Adrenal gland (tissue), 9 donors: ENCODE measurements at regions not wholly inside any gene's neighbourhood (a gene's known extent, or its start where the extent isn't known, plus 50 kb on each side); places are given as distances from the start of the nearest gene placed in this dataset.

Experiments used
- DNase-seq, 7 donors: peaks; one replicate each; pipeline ENCODE4 v3.0.0-alpha.2; 2019 to 2020
- H3K27ac ChIP-seq, 5 donors: fragments of 200-600 bp; sonication (generic) in 4 of 5; 1 replicate in 3 of 5; 2 replicates in 2 of 5; pipeline versions ENCODE4 v1.5.1 to v1.8.0; 2016 to 2020; ENCODE audit warnings: mild to moderate bottlenecking in 1 of 5
- H3K27me3 ChIP-seq: fragments of 200-600 bp; 2 replicates; pipeline ENCODE4 v1.8.0; 2021
- H3K36me3 ChIP-seq, 2 donors: fragments of 200-600 bp; replicated peaks in 1 of 2; 1 replicate in 1 of 2; 2 replicates in 1 of 2; pipeline versions ENCODE4 v1.5.1 to v1.8.0; 2018 to 2022
- H3K4me1 ChIP-seq, 2 donors: fragments of 200-600 bp; replicated peaks in 1 of 2; 1 replicate in 1 of 2; 2 replicates in 1 of 2; pipeline versions ENCODE4 v1.5.1 to v1.8.0; 2018 to 2021
- H3K4me3 ChIP-seq, 4 donors: fragments of 200-600 bp; sonication (generic) in 3 of 4; one replicate each; pipeline ENCODE4 v1.5.1; 2016 to 2018
- H3K9me3 ChIP-seq, 3 donors: fragments of 200-600 bp; sonication (generic) in 1 of 3; replicated peaks in 1 of 3; 1 replicate in 2 of 3; 2 replicates in 1 of 3; pipeline versions ENCODE4 v1.5.1 to v1.8.0; 2016 to 2021
- POLR2A ChIP-seq, 2 donors: fragments of 450-650 bp; IDR thresholded peaks; one replicate each; pipeline ENCODE4 v1.6.1; 2017; ENCODE audit warnings: antibody characterized with exemption in 2 of 2, mild to moderate bottlenecking in 2 of 2, moderate library complexity in 1 of 2
- WGBS, 4 donors: extraction: QIAGEN DNeasy Blood & Tissue Kit in 2 of 4; methylation state at CpG; one replicate each; pipeline versions ENCODE4 v1.1.5 to v1.1.7; 2013 to 2017; 5-methylcytosine and 5-hydroxymethylcytosine counted together
- intact Hi-C, 2 donors: fragments of 100-400 bp; cut with DNase I; formaldehyde crosslinking; loops; one replicate each; pipeline versions ENCODE4 v1.14.1 to v1.15.0; 2022 to 2023
- TF ChIP-seq, protein P1 (sequence below), 6 experiments: fragments of 450-650 bp in 4 of 6; fragments of 200-600 bp in 2 of 6; sonication (generic) in 1 of 6; IDR thresholded peaks; 1 replicate in 5 of 6; 2 replicates in 1 of 6; pipeline versions ENCODE4 v1.5.1 to v1.8.0; 2016 to 2021; ENCODE audit warnings: antibody characterized with exemption in 6 of 6, mild to moderate bottlenecking in 2 of 6, moderate library complexity in 1 of 6
- donor health status: healthy with polysubstance abuse.
- donor health status: Bipolar disorder and iron deficiency.
- donor health status: DM: yes; HTN: yes; CAD: no.
- donor health status: DM: no; HTN: no; CAD: no.
- donor health status: DM: no; HTN: no; CAD: no.

DNA sequence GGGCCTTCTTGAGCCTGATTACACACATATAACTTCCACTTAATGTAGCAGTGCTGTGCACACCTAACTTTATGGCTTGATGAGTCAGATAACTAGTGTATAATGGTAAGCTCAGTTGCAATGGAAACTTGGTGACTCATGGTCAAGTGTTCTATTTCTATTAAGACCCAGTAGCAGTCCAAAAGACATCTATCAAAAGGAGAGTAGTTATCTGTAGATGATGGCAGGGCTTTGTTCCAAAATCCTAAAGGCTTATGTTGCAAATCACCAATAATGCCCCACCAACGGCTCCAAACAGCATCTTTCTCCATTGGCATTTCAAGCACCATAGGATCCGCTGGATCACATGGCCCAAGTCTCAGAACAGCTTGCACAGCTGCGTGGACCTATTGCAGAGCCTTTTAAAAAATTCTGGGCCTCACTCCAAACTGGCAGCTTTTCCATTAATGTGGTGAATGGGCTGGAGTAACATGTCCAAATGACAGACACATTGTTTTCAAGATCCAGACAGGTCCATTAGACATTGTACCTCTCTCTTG, 566.8 kb upstream of the USP24 start:
- Histone ChIP-seq H3K9me3 (no peaks in the 10 kb centered on the region), H3K36me3 (no peaks in the 10 kb centered on the region), H3K27me3 (no peaks in the 10 kb centered on the region), H3K27ac (no peak overlapping the region), H3K4me3 (no peak overlapping the region), H3K4me1 (no peaks in the 10 kb centered on the region)
- peak in 5 of 7 donors; percentile 7 to 28 (median 16) for DNase-seq
- TF ChIP-seq POLR2A (IDR thresholded peaks at IDR 0.05) = no peak
- TF ChIP-seq, protein P1, sequence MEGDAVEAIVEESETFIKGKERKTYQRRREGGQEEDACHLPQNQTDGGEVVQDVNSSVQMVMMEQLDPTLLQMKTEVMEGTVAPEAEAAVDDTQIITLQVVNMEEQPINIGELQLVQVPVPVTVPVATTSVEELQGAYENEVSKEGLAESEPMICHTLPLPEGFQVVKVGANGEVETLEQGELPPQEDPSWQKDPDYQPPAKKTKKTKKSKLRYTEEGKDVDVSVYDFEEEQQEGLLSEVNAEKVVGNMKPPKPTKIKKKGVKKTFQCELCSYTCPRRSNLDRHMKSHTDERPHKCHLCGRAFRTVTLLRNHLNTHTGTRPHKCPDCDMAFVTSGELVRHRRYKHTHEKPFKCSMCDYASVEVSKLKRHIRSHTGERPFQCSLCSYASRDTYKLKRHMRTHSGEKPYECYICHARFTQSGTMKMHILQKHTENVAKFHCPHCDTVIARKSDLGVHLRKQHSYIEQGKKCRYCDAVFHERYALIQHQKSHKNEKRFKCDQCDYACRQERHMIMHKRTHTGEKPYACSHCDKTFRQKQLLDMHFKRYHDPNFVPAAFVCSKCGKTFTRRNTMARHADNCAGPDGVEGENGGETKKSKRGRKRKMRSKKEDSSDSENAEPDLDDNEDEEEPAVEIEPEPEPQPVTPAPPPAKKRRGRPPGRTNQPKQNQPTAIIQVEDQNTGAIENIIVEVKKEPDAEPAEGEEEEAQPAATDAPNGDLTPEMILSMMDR (IDR thresholded peaks at IDR 0.05) = no peak
- 74 to 89% (median 79%) methylated on average over 3 of the region's 3 CpGs for WGBS, 4 donors
- intact Hi-C loops = no loop called here

DNA sequence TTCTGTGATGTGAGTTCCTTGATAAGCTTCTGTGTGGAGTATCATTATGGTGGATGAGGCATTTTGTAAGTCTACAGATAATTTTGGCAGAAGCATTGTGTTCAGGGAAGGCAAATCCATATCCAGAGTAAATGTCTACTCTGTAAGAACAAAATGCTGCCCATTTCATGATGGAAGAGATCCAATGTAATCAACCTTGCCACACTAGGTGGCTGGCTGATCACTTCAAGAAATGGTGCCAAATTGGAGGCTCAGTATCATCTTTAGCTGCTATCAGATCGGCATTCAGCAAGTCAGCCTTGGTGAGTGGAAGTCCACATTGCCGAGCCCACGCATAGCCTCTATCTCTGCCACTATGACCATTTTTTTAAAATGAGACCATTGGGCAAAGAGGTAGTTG, 565.8 kb upstream of the USP24 start:
- no peak for TF ChIP-seq POLR2A (IDR thresholded peaks at IDR 0.05)
- TF ChIP-seq, protein P1 (IDR thresholded peaks at IDR 0.05) = no peak
- H3K27me3 ChIP-seq = no peaks in the 10 kb centered on the region
- no peak overlapping the region for H3K4me3 ChIP-seq
- no peaks in the 10 kb centered on the region for H3K9me3 ChIP-seq
- intact Hi-C loops = no loop called here
- no peak for DNase-seq
- no peaks in the 10 kb centered on the region for H3K4me1 ChIP-seq
- no peak overlapping the region for H3K27ac ChIP-seq
- 86 to 97% (median 95%) methylated on average over 3 of the region's 3 CpGs for whole genome bisulfite sequencing, 4 donors
- H3K36me3 ChIP-seq = no peaks in the 10 kb centered on the region

DNA sequence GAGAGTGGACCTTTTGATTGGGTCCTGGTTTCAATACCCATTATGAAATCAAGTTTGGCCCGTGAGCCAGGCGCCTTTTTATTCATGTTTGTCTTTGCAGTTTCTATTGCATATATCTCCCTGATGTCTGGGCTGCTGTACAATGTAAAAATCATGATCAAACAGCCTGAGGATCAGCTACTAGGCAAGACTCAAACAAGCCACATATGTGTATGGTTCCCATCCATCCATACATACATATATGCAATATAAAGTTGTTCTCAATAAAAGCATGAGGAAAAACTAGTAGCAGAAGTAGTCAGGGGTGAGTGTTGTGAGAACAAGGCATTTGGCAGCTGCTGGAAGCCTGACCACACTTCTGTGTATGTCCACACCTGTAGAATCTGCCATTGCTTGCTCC, 562.4 kb upstream of the USP24 start:
- H3K27ac ChIP-seq = no peak overlapping the region
- no peaks in the 10 kb centered on the region for H3K36me3 ChIP-seq
- no peak overlapping the region for H3K4me3 ChIP-seq
- no peaks in the 10 kb centered on the region for H3K9me3 ChIP-seq
- TF ChIP-seq, protein P1 (IDR thresholded peaks at IDR 0.05) = no peak
- TF ChIP-seq POLR2A (IDR thresholded peaks at IDR 0.05) = no peak
- intact Hi-C loops = no loop called here
- H3K27me3 ChIP-seq = no peaks in the 10 kb centered on the region
- no peak for DNase-seq
- no peaks in the 10 kb centered on the region for H3K4me1 ChIP-seq
- 82 to 95% (median 92%) methylated on average over 2 of the region's 2 CpGs for WGBS, 4 donors

DNA sequence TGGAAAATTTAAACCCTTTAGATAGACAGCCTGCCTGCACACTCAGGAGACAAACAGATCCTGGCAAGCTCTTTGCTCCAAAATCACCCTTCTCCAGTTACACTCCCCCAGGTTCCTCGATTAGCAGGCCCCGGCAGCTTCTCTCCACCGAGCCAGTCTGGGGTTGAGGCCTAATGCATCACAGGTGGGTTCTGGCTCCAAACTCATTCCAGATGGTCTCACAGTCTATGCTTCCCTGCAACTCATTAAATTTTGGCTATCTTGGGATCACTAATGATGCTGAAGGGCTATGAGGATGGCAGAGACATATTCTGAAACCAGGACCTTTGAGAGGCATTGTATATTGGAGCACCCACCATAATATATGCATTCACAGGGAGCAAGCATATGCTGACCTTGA, 559.8 kb upstream of the USP24 start:
- H3K27me3 ChIP-seq = no peaks in the 10 kb centered on the region
- no peak for DNase-seq
- no peak overlapping the region for H3K27ac ChIP-seq
- WGBS, 4 donors = 58 to 88% (median 71%) methylated on average over 3 of the region's 3 CpGs
- TF ChIP-seq, protein P1 (IDR thresholded peaks at IDR 0.05) = no peak
- TF ChIP-seq POLR2A (IDR thresholded peaks at IDR 0.05) = no peak
- no peaks in the 10 kb centered on the region for H3K4me1 ChIP-seq
- intact Hi-C loops = no loop called here
- H3K4me3 ChIP-seq = no peak overlapping the region
- H3K36me3 ChIP-seq = no peaks in the 10 kb centered on the region
- H3K9me3 ChIP-seq = no peaks in the 10 kb centered on the region
